Mammary epithelial cell (primary cell): ENCODE measurements at regions not wholly inside any gene's neighbourhood (a gene's known extent, or its start where the extent isn't known, plus 50 kb on each side); places are given as distances from the start of the nearest gene placed in this dataset.

Source experiments
- CTCF ChIP-seq, 2 donors: IDR thresholded peaks in 1 of 2; conservative IDR thresholded peaks in 1 of 2; 2 replicates each; pipeline ENCODE4 v1.5.1; 2011 to 2012; ENCODE audit warnings: inconsistent platforms in 2 of 2, low read length in 2 of 2, mild to moderate bottlenecking in 2 of 2, control low read depth in 1 of 2, low read depth in 1 of 2; ENCODE audit not compliant: insufficient read depth in 1 of 2; ENCODE audit errors: extremely low read depth in 1 of 2
- EZH2 ChIP-seq: IDR thresholded peaks from 2 replicates; pipeline ENCODE4 v1.6.1; 2012; ENCODE audit warnings: low read length, inconsistent platforms, borderline replicate concordance

GRCh38 chr2:236653863-236654262 is 84.2 kb downstream of the ACKR3 start:
- TF ChIP-seq CTCF (conservative IDR thresholded peaks at IDR 0.05 in 1 of 2, IDR thresholded peaks at IDR 0.05 in 1 of 2; ENCODE audit: extremely low read depth in 1 of 2, insufficient read depth in 1 of 2, low read depth in 1 of 2, low read length in 2 of 2) = no peak
- no peak for TF ChIP-seq EZH2
